GM23338 (cell line): ENCODE measurements at regions not wholly inside any gene's neighbourhood (a gene's known extent, or its start where the extent isn't known, plus 50 kb on each side); places are given as distances from the start of the nearest gene placed in this dataset.

ENCODE experiments used
- CREB1 ChIP-seq: fragments of 250-450 bp; sonication (Bioruptor Pico); IDR thresholded peaks from 2 replicates; pipeline ENCODE4 v1.5.0; 2020; ENCODE audit warnings: low read depth, mild to moderate bottlenecking, moderate library complexity
- EZH2 ChIP-seq: fragments of 200-600 bp; sonication (generic); IDR thresholded peaks from one replicate; pipeline ENCODE4 v1.8.0; 2017; ENCODE audit warnings: antibody characterized with exemption, mild to moderate bottlenecking, low read depth; ENCODE audit not compliant: unreplicated experiment
- EZH2phosphoT487 ChIP-seq: fragments of 200-600 bp; sonication (generic); IDR thresholded peaks from one replicate; pipeline ENCODE4 v1.8.1; 2018; ENCODE audit warnings: antibody characterized with exemption; ENCODE audit not compliant: unreplicated experiment
- JUNB ChIP-seq: IDR thresholded peaks from one replicate; pipeline ENCODE4 v1.6.1; 2016; ENCODE audit warnings: antibody characterized with exemption; ENCODE audit not compliant: unreplicated experiment
- NANOG ChIP-seq: IDR thresholded peaks from 2 replicates; pipeline ENCODE4 v1.6.1; 2016; ENCODE audit warnings: antibody characterized with exemption, borderline replicate concordance
- POLR2AphosphoS5 ChIP-seq: IDR thresholded peaks from 2 replicates; pipeline ENCODE4 v1.6.1; 2016; ENCODE audit warnings: antibody characterized with exemption, low read depth
- STAT1 ChIP-seq: IDR thresholded peaks from one replicate; pipeline ENCODE4 v1.6.1; 2016; ENCODE audit warnings: antibody characterized with exemption; ENCODE audit not compliant: unreplicated experiment
- TF ChIP-seq, protein P1 (sequence below): IDR thresholded peaks from 2 replicates; pipeline ENCODE4 v1.6.1; 2016; ENCODE audit warnings: antibody characterized with exemption
- TF ChIP-seq, protein P2 (sequence below), 2 experiments: fragments of 200-600 bp in 1 of 2; sonication (generic) in 1 of 2; conservative IDR thresholded peaks; 2 replicates each; pipeline versions ENCODE4 v1.5.1 to v1.6.1; 2016 to 2017; ENCODE audit warnings: antibody characterized with exemption in 2 of 2, low read depth in 2 of 2, mild to moderate bottlenecking in 2 of 2, moderate library complexity in 1 of 2
- TF ChIP-seq, protein P3 (sequence below): IDR thresholded peaks from one replicate; pipeline ENCODE4 v1.6.1; 2018; ENCODE audit warnings: antibody characterized with exemption; ENCODE audit not compliant: unreplicated experiment

DNA sequence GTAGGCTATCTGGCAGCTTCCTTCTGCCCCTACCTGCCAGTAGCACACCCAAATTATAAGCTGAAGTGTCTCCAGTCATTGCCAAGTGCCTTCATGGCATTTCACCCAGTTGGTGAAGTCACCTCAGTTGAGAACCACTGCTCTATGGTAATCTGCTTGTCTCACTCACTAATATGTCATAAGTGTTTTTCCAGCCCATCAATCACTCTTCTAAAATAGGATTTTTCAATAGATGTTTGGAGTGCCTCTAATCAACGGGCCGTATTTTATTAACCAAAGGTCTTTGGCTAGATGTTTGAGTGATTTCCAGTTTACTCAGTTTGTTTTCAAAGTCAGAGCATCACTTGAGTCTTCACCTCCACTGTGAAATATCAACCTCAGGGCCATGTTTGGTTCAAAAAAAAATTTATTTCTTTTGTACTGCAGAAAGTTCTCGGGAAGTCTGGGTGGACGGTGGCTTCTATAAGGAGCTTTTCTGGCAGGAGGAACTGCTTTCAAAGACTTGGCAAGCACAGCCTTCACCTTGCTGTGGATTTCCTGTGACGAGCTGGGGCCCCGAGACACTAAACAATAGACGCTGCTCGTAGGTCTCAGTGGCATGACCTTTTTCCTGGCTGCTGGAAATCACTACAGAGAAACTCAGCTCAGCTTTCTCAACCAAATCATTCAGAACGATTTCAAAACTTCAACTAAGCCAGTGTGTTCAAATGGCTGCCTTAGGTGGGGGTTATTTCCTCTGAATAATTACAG is 95.2 kb upstream of the FOXF1 start:
- TF ChIP-seq, protein P1, sequence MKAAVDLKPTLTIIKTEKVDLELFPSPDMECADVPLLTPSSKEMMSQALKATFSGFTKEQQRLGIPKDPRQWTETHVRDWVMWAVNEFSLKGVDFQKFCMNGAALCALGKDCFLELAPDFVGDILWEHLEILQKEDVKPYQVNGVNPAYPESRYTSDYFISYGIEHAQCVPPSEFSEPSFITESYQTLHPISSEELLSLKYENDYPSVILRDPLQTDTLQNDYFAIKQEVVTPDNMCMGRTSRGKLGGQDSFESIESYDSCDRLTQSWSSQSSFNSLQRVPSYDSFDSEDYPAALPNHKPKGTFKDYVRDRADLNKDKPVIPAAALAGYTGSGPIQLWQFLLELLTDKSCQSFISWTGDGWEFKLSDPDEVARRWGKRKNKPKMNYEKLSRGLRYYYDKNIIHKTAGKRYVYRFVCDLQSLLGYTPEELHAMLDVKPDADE: no peak
- TF ChIP-seq POLR2AphosphoS5 (no peak), EZH2 (no peak), CREB1 (CRISPR knock-in tag) (no peak), JUNB (no peak), NANOG (no peak), EZH2phosphoT487 (no peak), STAT1 (no peak)
- TF ChIP-seq, protein P2, sequence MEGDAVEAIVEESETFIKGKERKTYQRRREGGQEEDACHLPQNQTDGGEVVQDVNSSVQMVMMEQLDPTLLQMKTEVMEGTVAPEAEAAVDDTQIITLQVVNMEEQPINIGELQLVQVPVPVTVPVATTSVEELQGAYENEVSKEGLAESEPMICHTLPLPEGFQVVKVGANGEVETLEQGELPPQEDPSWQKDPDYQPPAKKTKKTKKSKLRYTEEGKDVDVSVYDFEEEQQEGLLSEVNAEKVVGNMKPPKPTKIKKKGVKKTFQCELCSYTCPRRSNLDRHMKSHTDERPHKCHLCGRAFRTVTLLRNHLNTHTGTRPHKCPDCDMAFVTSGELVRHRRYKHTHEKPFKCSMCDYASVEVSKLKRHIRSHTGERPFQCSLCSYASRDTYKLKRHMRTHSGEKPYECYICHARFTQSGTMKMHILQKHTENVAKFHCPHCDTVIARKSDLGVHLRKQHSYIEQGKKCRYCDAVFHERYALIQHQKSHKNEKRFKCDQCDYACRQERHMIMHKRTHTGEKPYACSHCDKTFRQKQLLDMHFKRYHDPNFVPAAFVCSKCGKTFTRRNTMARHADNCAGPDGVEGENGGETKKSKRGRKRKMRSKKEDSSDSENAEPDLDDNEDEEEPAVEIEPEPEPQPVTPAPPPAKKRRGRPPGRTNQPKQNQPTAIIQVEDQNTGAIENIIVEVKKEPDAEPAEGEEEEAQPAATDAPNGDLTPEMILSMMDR (conservative IDR thresholded peaks at IDR 0.05; ENCODE audit: low read depth in 2 of 2): no peak
- TF ChIP-seq, protein P3, sequence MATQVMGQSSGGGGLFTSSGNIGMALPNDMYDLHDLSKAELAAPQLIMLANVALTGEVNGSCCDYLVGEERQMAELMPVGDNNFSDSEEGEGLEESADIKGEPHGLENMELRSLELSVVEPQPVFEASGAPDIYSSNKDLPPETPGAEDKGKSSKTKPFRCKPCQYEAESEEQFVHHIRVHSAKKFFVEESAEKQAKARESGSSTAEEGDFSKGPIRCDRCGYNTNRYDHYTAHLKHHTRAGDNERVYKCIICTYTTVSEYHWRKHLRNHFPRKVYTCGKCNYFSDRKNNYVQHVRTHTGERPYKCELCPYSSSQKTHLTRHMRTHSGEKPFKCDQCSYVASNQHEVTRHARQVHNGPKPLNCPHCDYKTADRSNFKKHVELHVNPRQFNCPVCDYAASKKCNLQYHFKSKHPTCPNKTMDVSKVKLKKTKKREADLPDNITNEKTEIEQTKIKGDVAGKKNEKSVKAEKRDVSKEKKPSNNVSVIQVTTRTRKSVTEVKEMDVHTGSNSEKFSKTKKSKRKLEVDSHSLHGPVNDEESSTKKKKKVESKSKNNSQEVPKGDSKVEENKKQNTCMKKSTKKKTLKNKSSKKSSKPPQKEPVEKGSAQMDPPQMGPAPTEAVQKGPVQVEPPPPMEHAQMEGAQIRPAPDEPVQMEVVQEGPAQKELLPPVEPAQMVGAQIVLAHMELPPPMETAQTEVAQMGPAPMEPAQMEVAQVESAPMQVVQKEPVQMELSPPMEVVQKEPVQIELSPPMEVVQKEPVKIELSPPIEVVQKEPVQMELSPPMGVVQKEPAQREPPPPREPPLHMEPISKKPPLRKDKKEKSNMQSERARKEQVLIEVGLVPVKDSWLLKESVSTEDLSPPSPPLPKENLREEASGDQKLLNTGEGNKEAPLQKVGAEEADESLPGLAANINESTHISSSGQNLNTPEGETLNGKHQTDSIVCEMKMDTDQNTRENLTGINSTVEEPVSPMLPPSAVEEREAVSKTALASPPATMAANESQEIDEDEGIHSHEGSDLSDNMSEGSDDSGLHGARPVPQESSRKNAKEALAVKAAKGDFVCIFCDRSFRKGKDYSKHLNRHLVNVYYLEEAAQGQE: no peak
